Embryonic facial prominence (tissue), 1 donor: ENCODE measurements at regions not wholly inside any gene's neighbourhood (a gene's known extent, or its start where the extent isn't known, plus 50 kb on each side); places are given as distances from the start of the nearest gene placed in this dataset.
"Not testable (repeated sequence)": the region's sequence is repeated elsewhere in the genome, so short reads cannot be mapped to it uniquely, and the experiment has no call there.

Experiments
- DNase-seq: peaks from one replicate; pipeline ENCODE4 v3.0.0-alpha.2; 2016; ENCODE audit errors: extremely low spot score

GRCh38 chrX:118257781-118258180, 88.1 kb upstream of the WDR44 start:
- DNase-seq, result no peak

- no peak for DNase-seq
Measured at GRCh38 chrX:118259213-118259612, 86.7 kb upstream of the WDR44 start.

DNA sequence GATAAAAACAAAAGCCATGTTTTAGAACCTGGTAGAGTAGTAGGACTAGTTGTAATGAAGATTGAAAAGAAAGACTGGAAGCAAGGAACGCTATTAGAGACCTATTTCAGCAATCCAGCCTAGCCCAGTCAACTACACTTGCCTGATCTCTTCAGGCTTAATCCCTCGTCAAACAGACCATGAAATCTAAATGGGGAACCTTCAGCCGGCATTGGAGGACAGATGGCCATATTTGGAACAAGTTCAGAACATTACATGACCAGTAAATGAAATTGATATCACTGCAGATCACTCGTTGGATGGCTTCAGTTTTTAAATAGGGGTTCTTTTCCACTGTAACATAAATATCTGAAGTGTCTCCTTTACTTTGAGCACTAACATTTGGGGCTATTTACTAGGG, 84.8 kb upstream of the WDR44 start:
- no peak for DNase-seq

DNA sequence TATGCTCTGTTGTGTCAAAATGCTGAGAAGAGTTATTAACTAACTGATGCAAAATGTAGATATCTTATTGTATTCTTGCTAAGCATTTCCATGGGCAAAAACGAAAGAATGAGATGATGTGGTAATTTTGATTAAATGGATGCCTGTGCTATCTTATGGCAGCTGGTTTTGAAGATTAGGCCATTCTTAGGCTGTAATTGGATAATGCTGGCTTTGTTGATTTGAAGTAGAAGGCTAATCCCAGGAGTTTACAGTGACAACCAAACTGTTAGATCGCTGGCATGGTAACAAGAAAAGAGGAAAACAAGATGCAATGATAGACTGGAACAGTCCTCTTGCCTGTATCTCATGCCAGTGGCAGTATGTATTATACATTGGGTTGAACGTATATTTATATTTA, 74.1 kb upstream of the WDR44 start:
- no peak for DNase-seq

DNA sequence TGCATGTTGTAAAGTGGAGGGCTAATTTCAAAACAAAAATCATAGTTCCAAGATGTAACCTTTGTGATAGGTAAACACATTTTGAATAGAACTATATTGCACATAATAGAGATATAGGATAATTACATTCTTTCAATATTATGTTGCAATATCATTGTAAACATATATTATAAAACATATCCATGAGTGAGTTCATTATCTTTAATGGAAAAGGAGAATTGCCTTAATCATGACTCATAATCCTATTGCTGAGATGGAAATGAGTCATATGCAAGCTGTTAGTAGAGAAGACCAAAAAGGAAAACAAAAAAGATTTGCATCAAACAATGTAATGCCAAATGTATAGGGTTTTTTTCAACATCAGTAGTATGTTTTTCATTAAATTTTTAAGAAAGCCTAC, 73.7 kb upstream of the WDR44 start:
- DNase-seq, result no peak

DNA sequence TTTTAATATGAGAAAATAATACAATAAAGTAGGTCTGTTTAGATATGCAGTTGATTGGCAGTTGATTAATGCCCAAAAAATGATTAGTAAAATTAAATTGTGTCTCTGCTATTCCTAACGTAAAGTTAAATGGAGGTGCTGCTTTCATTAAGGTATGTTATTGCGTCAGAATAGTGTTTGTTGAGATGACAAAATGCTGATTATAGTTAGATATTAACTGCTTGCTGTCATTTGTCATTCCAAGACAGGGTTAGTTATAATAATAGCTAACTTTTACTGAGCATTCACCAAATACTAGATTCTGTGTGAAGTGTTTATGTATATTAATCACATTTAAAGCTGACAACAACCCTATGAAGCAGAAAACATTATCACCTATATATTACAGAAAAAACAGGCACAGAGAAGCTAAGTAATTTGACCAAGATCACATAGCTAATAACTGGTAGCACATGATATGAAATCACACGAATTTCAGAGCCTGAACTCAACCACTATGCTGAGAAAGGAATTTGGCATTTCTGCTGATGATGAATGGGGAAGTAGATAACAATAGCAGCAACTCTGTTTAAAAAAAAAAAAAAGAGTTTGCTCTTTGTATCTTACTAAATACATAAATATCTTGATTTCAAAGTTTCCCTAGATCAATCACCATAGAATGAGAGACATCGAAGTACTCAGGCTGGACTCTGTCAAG, 59.7 kb upstream of the WDR44 start:
- DNase-seq, result no peak

DNA sequence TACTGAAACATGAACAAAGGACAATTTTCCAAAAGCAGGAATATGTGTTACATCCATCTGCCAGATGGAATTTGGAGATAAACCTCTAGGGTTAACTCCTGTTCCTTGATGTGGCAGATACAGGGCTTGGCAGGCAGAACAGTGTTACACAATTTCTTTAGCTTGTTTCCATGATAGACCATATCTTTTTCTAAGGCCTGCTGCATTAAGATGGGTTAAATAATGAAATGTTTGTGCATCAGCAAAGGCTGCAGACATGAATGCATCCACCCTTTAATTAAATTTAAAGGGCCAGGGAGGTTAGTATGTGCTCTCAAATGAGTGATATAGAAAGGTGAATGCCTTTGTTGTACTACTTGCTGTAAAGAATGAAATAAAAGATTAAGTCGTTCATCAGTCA, 50.1 kb upstream of the WDR44 start:
- not testable (repeated sequence) for DNase-seq
